H7 (cell line): ENCODE measurements at regions not wholly inside any gene's neighbourhood (a gene's known extent, or its start where the extent isn't known, plus 50 kb on each side); places are given as distances from the start of the nearest gene placed in this dataset.

Experiments
- DNase-seq: peaks from one replicate; pipeline ENCODE4 v3.0.0; 2012
- H3K27me3 ChIP-seq: 2 replicates; pipeline ENCODE4 v1.6.0; 2011; ENCODE audit warnings: mild to moderate bottlenecking, low read length; ENCODE audit not compliant: control insufficient read depth, insufficient read depth
- H3K36me3 ChIP-seq: replicated peaks from 2 replicates; pipeline ENCODE4 v1.5.1; 2011; ENCODE audit warnings: low read length; ENCODE audit not compliant: control insufficient read depth, insufficient read depth
- H3K4me3 ChIP-seq: 2 replicates; pipeline ENCODE4 v1.5.1; 2011; ENCODE audit warnings: low read depth, mild to moderate bottlenecking, control low read depth, low read length, moderate library complexity; ENCODE audit not compliant: insufficient read depth

DNA sequence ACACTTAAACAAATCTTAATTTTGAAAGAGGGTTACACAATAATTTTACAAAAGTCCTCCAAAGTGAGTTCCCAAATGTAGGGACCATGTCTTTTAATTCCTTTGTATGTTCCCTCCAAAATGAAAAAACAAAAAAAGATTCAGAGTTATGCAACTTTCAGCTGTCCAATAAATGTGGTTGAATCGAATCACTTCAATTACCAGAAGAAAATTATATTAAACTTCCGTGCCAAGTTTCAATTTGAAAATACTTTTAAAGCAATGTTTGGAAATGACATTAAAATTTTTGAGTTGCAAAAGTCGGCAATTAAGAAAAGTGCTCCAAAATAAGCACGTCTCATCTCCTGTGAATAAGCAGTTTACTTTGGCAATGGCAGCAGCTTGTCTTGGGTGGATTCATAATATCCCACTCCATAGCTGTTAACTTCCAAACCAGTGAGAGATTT, 60.3 kb upstream of the C1GALT1 start:
- no peak for DNase-seq
- Histone ChIP-seq H3K36me3 (no peaks in the 10 kb centered on the region), H3K4me3 (no peak overlapping the region), H3K27me3 (no peaks in the 10 kb centered on the region)

DNA sequence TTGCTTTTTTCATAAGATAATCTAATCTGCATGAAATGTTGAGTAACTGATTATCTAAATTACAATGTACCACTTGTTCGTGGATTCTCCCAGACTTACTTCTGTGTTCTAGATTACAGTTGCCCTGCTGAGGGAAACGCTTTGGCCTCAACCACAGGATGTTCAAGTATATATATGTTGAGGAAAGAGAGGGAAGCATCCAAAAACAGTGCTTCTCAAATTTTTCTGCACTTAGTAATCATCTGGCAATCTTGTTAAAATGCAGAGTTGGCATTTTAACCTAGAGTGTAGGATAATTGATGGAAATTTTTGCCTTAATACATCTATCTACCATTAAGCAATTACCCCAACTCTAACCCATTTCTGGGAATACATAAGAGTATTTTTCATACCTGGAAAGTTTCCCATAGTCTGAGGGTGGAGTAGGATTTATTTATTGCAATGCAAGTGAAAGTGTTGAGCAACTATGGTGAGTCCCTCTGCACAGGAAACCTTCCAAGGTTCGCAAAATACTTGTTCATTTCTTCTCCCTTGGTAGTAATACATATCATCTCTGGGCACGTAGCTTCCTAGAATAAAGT, 59.6 kb upstream of the C1GALT1 start:
- Histone ChIP-seq H3K27me3 (no peaks in the 10 kb centered on the region), H3K36me3 (no peaks in the 10 kb centered on the region), H3K4me3 (no peak overlapping the region)
- DNase-seq: no peak

DNA sequence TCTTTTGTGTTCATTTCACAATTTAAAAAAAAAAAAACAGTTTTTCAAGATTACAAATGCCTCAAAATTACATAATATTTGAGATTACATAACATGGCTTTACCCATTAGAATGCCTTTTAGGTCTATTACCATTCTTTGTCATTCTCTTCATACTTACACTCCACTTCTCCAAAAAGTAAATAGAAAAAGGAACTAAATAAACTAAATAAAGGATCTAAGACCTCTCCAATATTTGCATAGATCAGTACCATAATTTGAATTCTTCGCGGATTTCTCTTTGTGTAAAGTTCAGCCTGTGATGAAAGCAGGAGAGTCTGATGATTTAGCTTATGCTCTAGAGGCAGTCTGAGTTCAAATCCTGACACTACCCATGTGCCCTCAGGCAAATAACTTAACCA, 56.4 kb upstream of the C1GALT1 start:
- no peak overlapping the region for H3K4me3 ChIP-seq
- DNase-seq: no peak
- H3K36me3 ChIP-seq: no peaks in the 10 kb centered on the region
- no peaks in the 10 kb centered on the region for H3K27me3 ChIP-seq

DNA sequence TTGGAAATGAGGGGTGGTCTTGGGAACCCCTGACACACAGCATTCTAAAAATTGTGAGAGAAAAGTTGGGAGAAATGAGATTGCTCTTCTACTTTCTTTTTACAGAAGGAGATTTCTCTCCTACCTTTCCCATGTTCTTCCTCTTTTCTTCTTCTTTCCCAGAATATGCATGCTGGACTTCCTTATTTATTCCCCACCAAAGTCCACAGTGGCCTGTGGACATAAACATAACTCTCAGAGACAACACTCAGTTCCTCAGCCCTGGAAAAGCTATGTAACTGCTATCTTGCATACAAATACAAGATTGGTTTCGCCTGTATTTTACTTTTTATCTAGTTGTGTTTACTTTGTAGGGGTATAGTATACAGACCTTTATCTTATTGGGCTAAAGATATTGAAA, 54.6 kb upstream of the C1GALT1 start:
- Histone ChIP-seq H3K36me3 (no peaks in the 10 kb centered on the region), H3K27me3 (no peaks in the 10 kb centered on the region), H3K4me3 (no peak overlapping the region)
- no peak for DNase-seq

DNA sequence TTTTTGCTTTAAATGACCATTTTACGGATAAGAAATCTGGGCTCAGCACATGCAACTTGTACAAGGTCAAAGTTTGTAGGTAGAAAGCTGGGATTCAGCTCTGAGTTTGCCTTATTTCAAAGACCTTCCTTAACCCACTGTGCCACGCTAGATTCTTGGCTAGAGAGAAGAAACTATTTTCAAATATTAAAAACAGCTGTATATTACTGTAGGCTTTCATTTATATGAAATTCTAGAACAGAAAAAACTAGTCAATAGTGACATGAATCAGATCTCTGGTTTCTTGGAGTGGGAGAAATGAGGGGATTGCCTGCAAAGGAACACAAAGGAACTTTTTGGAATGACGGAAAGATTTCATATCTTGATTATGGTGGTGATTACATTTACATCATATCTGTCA, 53.0 kb upstream of the C1GALT1 start:
- DNase-seq: no peak
- no peaks in the 10 kb centered on the region for H3K27me3 ChIP-seq
- H3K36me3 ChIP-seq: no peaks in the 10 kb centered on the region
- no peak overlapping the region for H3K4me3 ChIP-seq

DNA sequence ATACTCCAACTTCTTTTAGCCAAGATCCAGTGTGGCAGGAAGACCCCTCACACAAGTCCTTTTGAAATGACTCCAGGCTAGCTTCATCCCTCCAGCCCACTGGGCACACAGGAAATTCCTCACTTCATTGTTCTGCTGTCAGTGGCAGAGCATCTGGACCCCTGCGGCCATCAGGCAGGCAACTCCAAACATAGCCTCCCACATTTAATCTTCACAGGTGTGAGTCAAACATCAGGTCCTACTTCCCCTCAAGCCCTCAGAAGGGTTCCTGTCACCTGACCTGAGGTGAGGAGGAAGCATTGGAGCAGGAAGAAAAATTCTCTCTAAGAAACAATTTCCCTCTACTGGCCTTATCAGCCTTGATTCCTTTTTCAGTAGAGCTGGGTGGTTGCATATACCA, 51.1 kb upstream of the C1GALT1 start:
- Histone ChIP-seq H3K4me3 (no peak overlapping the region), H3K36me3 (no peaks in the 10 kb centered on the region)
- peak; percentile 16 for DNase-seq

More for the DNA sequence above, 51.1 kb upstream of the C1GALT1 start:
- H3K27me3 ChIP-seq: no peaks in the 10 kb centered on the region
